Stomach smooth muscle (tissue), 2 donors: ENCODE measurements at regions not wholly inside any gene's neighbourhood (a gene's known extent, or its start where the extent isn't known, plus 50 kb on each side); places are given as distances from the start of the nearest gene placed in this dataset.

ENCODE experiments used
- H3K27ac ChIP-seq: one replicate; pipeline ENCODE4 v1.7.0; 2013; ENCODE audit warnings: mild to moderate bottlenecking, low read length, inconsistent platforms
- H3K27me3 ChIP-seq, 2 donors: one replicate each; pipeline ENCODE4 v1.7.0; 2013; ENCODE audit warnings: low read length in 2 of 2; ENCODE audit not compliant: insufficient read depth in 2 of 2, control insufficient read depth in 1 of 2
- H3K36me3 ChIP-seq, 2 donors: one replicate each; pipeline ENCODE4 v1.7.0; 2013; ENCODE audit warnings: low read length in 2 of 2; ENCODE audit not compliant: control insufficient read depth in 2 of 2, insufficient read depth in 2 of 2
- H3K4me1 ChIP-seq: one replicate; pipeline ENCODE4 v1.7.0; 2013; ENCODE audit warnings: low read length; ENCODE audit not compliant: control insufficient read depth, insufficient read depth
- H3K4me3 ChIP-seq, 2 donors: one replicate each; pipeline ENCODE4 v1.7.0; 2013; ENCODE audit warnings: low read length in 2 of 2
- H3K9ac ChIP-seq, 2 donors: one replicate each; pipeline ENCODE4 v1.7.0; 2013; ENCODE audit warnings: low read length in 2 of 2, mild to moderate bottlenecking in 1 of 2
- H3K9me3 ChIP-seq, 2 donors: one replicate each; pipeline ENCODE4 v1.7.0; 2013; ENCODE audit warnings: low read length in 2 of 2; ENCODE audit not compliant: control insufficient read depth in 2 of 2
- donor health status: healthy.
- donor health status: Pancreatic carcinoma.

GRCh38 chr2:239500574-239501550 is 100.0 kb upstream of the HDAC4 start:
- Histone ChIP-seq H3K36me3 (no peaks in the 10 kb centered on the region), H3K4me3 (no peak overlapping the region), H3K9me3 (no peaks in the 10 kb centered on the region), H3K4me1 (peaks cover 9% of the 10 kb centered on the region), H3K27ac (no peak overlapping the region), H3K27me3 (peaks cover 0 to 3% of the 10 kb centered on the region in 2 donors), H3K9ac (no peak overlapping the region)

GRCh38 chr2:239499726-239500573 is 99.1 kb upstream of the HDAC4 start:
- Histone ChIP-seq H3K4me3 (peak overlapping the region in 1 of 2 donors; percentile 29), H3K9me3 (no peaks in the 10 kb centered on the region), H3K27me3 (peaks cover 0 to 3% of the 10 kb centered on the region in 2 donors), H3K36me3 (no peaks in the 10 kb centered on the region), H3K9ac (no peak overlapping the region), H3K27ac (peak overlapping the region; percentile 37), H3K4me1 (peaks cover 9% of the 10 kb centered on the region)

GRCh38 chr2:239498981-239499634 is 98.3 kb upstream of the HDAC4 start:
- Histone ChIP-seq H3K27me3 (peaks cover 0 to 3% of the 10 kb centered on the region in 2 donors), H3K4me3 (peak overlapping the region in 1 of 2 donors; percentile 29), H3K36me3 (no peaks in the 10 kb centered on the region), H3K4me1 (peaks cover 9% of the 10 kb centered on the region), H3K9ac (no peak overlapping the region), H3K27ac (peak overlapping the region; percentile 37), H3K9me3 (no peaks in the 10 kb centered on the region)

GRCh38 chr2:239498576-239498975 is 97.8 kb upstream of the HDAC4 start:
- Histone ChIP-seq H3K27me3 (peaks cover 0 to 3% of the 10 kb centered on the region in 2 donors), H3K36me3 (no peaks in the 10 kb centered on the region), H3K4me3 (no peak overlapping the region), H3K27ac (peak overlapping the region; percentile 37), H3K9me3 (no peaks in the 10 kb centered on the region), H3K4me1 (peaks cover 9% of the 10 kb centered on the region), H3K9ac (no peak overlapping the region)

- H3K27me3 ChIP-seq: peaks cover 0 to 3% of the 10 kb centered on the region in 2 donors
- H3K4me3 ChIP-seq: no peak overlapping the region
- no peaks in the 10 kb centered on the region for H3K36me3 ChIP-seq
- no peaks in the 10 kb centered on the region for H3K9me3 ChIP-seq
- H3K27ac ChIP-seq: no peak overlapping the region
- H3K4me1 ChIP-seq: peaks cover 9% of the 10 kb centered on the region
- H3K9ac ChIP-seq: no peak overlapping the region
Measured at GRCh38 chr2:239496700-239497099, 95.9 kb upstream of the HDAC4 start.

GRCh38 chr2:239495791-239496233 is 95.0 kb upstream of the HDAC4 start:
- Histone ChIP-seq H3K9ac (no peak overlapping the region), H3K27ac (no peak overlapping the region), H3K9me3 (no peaks in the 10 kb centered on the region)

GRCh38 chr2:239495175-239495574 is 94.4 kb upstream of the HDAC4 start:
- H3K9me3 ChIP-seq: no peaks in the 10 kb centered on the region
- peaks cover 9% of the 10 kb centered on the region for H3K4me1 ChIP-seq
- no peak overlapping the region for H3K9ac ChIP-seq
- no peak overlapping the region for H3K4me3 ChIP-seq
- H3K27me3 ChIP-seq: peaks cover 0 to 3% of the 10 kb centered on the region in 2 donors
- H3K27ac ChIP-seq: no peak overlapping the region
- no peaks in the 10 kb centered on the region for H3K36me3 ChIP-seq

More at GRCh38 chr2:239495791-239496233, 95.0 kb upstream of the HDAC4 start:
- Histone ChIP-seq H3K36me3 (no peaks in the 10 kb centered on the region), H3K4me3 (no peak overlapping the region), H3K27me3 (peaks cover 0 to 3% of the 10 kb centered on the region in 2 donors), H3K4me1 (peaks cover 9% of the 10 kb centered on the region)

GRCh38 chr2:239494578-239494977 is 93.8 kb upstream of the HDAC4 start:
- Histone ChIP-seq H3K9ac (no peak overlapping the region), H3K9me3 (no peaks in the 10 kb centered on the region), H3K27me3 (peaks cover 0 to 3% of the 10 kb centered on the region in 2 donors), H3K4me3 (no peak overlapping the region), H3K27ac (no peak overlapping the region), H3K36me3 (no peaks in the 10 kb centered on the region), H3K4me1 (peaks cover 6% of the 10 kb centered on the region)

GRCh38 chr2:239489481-239489880 is 88.7 kb upstream of the HDAC4 start:
- Histone ChIP-seq H3K9ac (no peak overlapping the region), H3K36me3 (no peaks in the 10 kb centered on the region), H3K27me3 (no peaks in the 10 kb centered on the region), H3K9me3 (no peaks in the 10 kb centered on the region), H3K27ac (no peak overlapping the region), H3K4me3 (no peak overlapping the region), H3K4me1 (peaks cover 2% of the 10 kb centered on the region)

- Histone ChIP-seq H3K9me3 (no peaks in the 10 kb centered on the region), H3K4me3 (no peak overlapping the region), H3K4me1 (peaks cover 2% of the 10 kb centered on the region), H3K27ac (no peak overlapping the region), H3K9ac (no peak overlapping the region), H3K36me3 (no peaks in the 10 kb centered on the region), H3K27me3 (no peaks in the 10 kb centered on the region)
Measured at GRCh38 chr2:239488125-239488524, 87.3 kb upstream of the HDAC4 start.
